H1 (cell line): ENCODE measurements at regions not wholly inside any gene's neighbourhood (a gene's known extent, or its start where the extent isn't known, plus 50 kb on each side); places are given as distances from the start of the nearest gene placed in this dataset.

Source experiments
- CTCF ChIA-PET: fragments of 300-600 bp; sonication (Branson Sonifier 250); formaldehyde crosslinking; loops from one replicate; lab custom pipeline; 2021; ENCODE audit not compliant: partially characterized antibody; lab: Charles Lee
- POLR2A ChIA-PET: fragments of 300-600 bp; sonication (Branson Sonifier 250); formaldehyde crosslinking; loops from one replicate; lab custom pipeline; 2021; ENCODE audit warnings: inconsistent platforms; ENCODE audit not compliant: partially characterized antibody; lab: Charles Lee
- DNase-seq, 2 experiments: peaks; one replicate each; pipeline versions ENCODE4 v3.0.0 to v3.0.0-alpha.2; 2010 to 2022; ENCODE audit warnings: low spot score in 2 of 2, low read depth in 1 of 2, mixed read lengths in 1 of 2
- FAIRE-seq: peaks from 2 replicates; lab custom pipeline; 2011; peaks lifted over from hg19 to GRCh38; lab: Jason Lieb, UNC
- H2AFZ ChIP-seq: 2 replicates; pipeline ENCODE4 v1.8.1; 2012; ENCODE audit warnings: low read length, inconsistent platforms
- H2AK5ac ChIP-seq: 2 replicates; pipeline ENCODE4 v1.6.1; 2013; ENCODE audit warnings: low read depth, low read length
- H2BK120ac ChIP-seq: replicated peaks from 2 replicates; pipeline ENCODE3; 2013; ENCODE audit warnings: low read depth, low read length, inconsistent platforms
- H2BK12ac ChIP-seq: 2 replicates; pipeline ENCODE4 v1.6.1; 2013; ENCODE audit warnings: low read depth, low read length
- H2BK15ac ChIP-seq: 2 replicates; pipeline ENCODE4 v1.6.1; 2013; ENCODE audit warnings: low read length
- H2BK20ac ChIP-seq: 2 replicates; pipeline ENCODE4 v1.6.1; 2013; ENCODE audit warnings: low read length
- H2BK5ac ChIP-seq: 2 replicates; pipeline ENCODE4 v1.6.1; 2013; ENCODE audit warnings: low read depth, low read length
- H3K14ac ChIP-seq: 2 replicates; pipeline ENCODE4 v1.6.1; 2013; ENCODE audit warnings: inconsistent platforms; ENCODE audit not compliant: insufficient read length
- H3K18ac ChIP-seq: 2 replicates; pipeline ENCODE4 v1.6.1; 2013; ENCODE audit warnings: low read length; ENCODE audit errors: extremely low read depth
- H3K23ac ChIP-seq: 2 replicates; pipeline ENCODE4 v1.6.1; 2013; ENCODE audit warnings: inconsistent platforms; ENCODE audit not compliant: insufficient read length
- H3K23me2 ChIP-seq: 2 replicates; pipeline ENCODE4 v1.6.1; 2013; ENCODE audit warnings: low read depth, low read length
- H3K27ac ChIP-seq: 2 replicates; pipeline ENCODE4 v1.6.1; 2011; ENCODE audit warnings: low read depth, low read length, inconsistent platforms
- H3K27me3 ChIP-seq, 4 experiments: replicated peaks in 1 of 4; 1 replicate in 1 of 4; 2 replicates in 3 of 4; pipeline versions ENCODE4 v1.6.1 to v1.8.1; 2011 to 2013; ENCODE audit warnings: low read length in 3 of 4, mild to moderate bottlenecking in 3 of 4, inconsistent platforms in 2 of 4, mixed read lengths in 2 of 4, moderate library complexity in 1 of 4; ENCODE audit not compliant: control insufficient read depth in 3 of 4, insufficient read depth in 3 of 4; ENCODE audit errors: extremely low read depth in 1 of 4
- H3K36me3 ChIP-seq, 4 experiments: 2 replicates each; pipeline versions ENCODE4 v1.6.1 to v1.8.1; 2011 to 2013; ENCODE audit warnings: mild to moderate bottlenecking in 4 of 4, low read length in 3 of 4, moderate library complexity in 2 of 4, control low read depth in 1 of 4, inconsistent platforms in 1 of 4; ENCODE audit not compliant: insufficient read depth in 4 of 4, control insufficient read depth in 2 of 4
- H3K4ac ChIP-seq: replicated peaks from 2 replicates; pipeline ENCODE3; 2013; ENCODE audit warnings: low read length, low read depth, mixed read lengths, inconsistent platforms; ENCODE audit not compliant: insufficient read length
- H3K4me1 ChIP-seq, 4 experiments: replicated peaks in 1 of 4; 1 replicate in 1 of 4; 2 replicates in 3 of 4; pipeline versions ENCODE4 v1.6.1 to v1.8.1; 2011 to 2013; ENCODE audit warnings: low read length in 3 of 4, inconsistent platforms in 2 of 4, mixed read lengths in 1 of 4; ENCODE audit not compliant: insufficient read depth in 4 of 4, control insufficient read depth in 3 of 4
- H3K4me2 ChIP-seq, 2 experiments: 2 replicates each; pipeline versions ENCODE4 v1.6.1 to v1.8.1; 2011 to 2013; ENCODE audit warnings: low read depth in 2 of 2, low read length in 2 of 2, control low read depth in 1 of 2, inconsistent platforms in 1 of 2, mild to moderate bottlenecking in 1 of 2; ENCODE audit not compliant: insufficient read depth in 1 of 2
- H3K4me3 ChIP-seq, 4 experiments: fragments of 200-600, 300-600 bp in 1 of 4; sonication (generic), shearing (Covaris generic), sonication (Bioruptor Twin) in 1 of 4; 2 replicates each; pipeline versions ENCODE4 v1.5.1 to v1.8.1; 2011 to 2016; ENCODE audit warnings: low read length in 4 of 4, low read depth in 3 of 4, control low read depth in 2 of 4, inconsistent platforms in 2 of 4, mild to moderate bottlenecking in 2 of 4, mixed read lengths in 1 of 4, moderate library complexity in 1 of 4; ENCODE audit not compliant: insufficient read depth in 2 of 4; ENCODE audit errors: extremely low read depth in 1 of 4
- H3K56ac ChIP-seq: replicated peaks from 2 replicates; pipeline ENCODE3; 2013; ENCODE audit warnings: low read depth, mild to moderate bottlenecking, mixed read lengths, low read length, inconsistent platforms; ENCODE audit not compliant: insufficient read length
- H3K79me1 ChIP-seq: 2 replicates; pipeline ENCODE4 v1.6.1; 2013; ENCODE audit warnings: low read depth, low read length, control low read depth
- H3K79me2 ChIP-seq, 2 experiments: 2 replicates each; pipeline versions ENCODE4 v1.6.1 to v1.8.1; 2012 to 2013; ENCODE audit warnings: low read length in 2 of 2, mild to moderate bottlenecking in 2 of 2, inconsistent platforms in 1 of 2; ENCODE audit not compliant: insufficient read depth in 2 of 2, control insufficient read depth in 1 of 2
- H3K9ac ChIP-seq, 4 experiments: replicated peaks in 1 of 4; 1 replicate in 1 of 4; 2 replicates in 3 of 4; pipeline versions ENCODE4 v1.6.1 to v1.8.1; 2011 to 2013; ENCODE audit warnings: low read depth in 3 of 4, low read length in 3 of 4, control low read depth in 2 of 4, mild to moderate bottlenecking in 2 of 4, moderate library complexity in 2 of 4, inconsistent platforms in 1 of 4; ENCODE audit errors: extremely low read depth in 1 of 4
- H3K9me3 ChIP-seq, 2 experiments: 2 replicates each; pipeline versions ENCODE4 v1.6.1 to v1.8.1; 2012 to 2013; ENCODE audit warnings: mild to moderate bottlenecking in 2 of 2, moderate library complexity in 2 of 2, control low read depth in 1 of 2, inconsistent platforms in 1 of 2, low read depth in 1 of 2, low read length in 1 of 2, mixed read lengths in 1 of 2; ENCODE audit not compliant: insufficient read depth in 2 of 2
- H4K20me1 ChIP-seq, 2 experiments: replicated peaks in 1 of 2; 2 replicates each; pipeline versions ENCODE3 to v1.8.1; 2011 to 2013; ENCODE audit warnings: inconsistent platforms in 2 of 2, low read length in 2 of 2, mild to moderate bottlenecking in 1 of 2; ENCODE audit not compliant: insufficient read depth in 2 of 2, control insufficient read depth in 1 of 2
- H4K5ac ChIP-seq: 2 replicates; pipeline ENCODE4 v1.6.1; 2013; ENCODE audit warnings: low read length, low read depth, mixed read lengths, inconsistent platforms; ENCODE audit not compliant: insufficient read length
- H4K8ac ChIP-seq: 2 replicates; pipeline ENCODE4 v1.8.0; 2013; ENCODE audit warnings: mild to moderate bottlenecking, moderate library complexity, low read length, inconsistent platforms; ENCODE audit not compliant: insufficient read depth; ENCODE audit errors: extremely low read depth
- H4K91ac ChIP-seq: replicated peaks from 2 replicates; pipeline ENCODE3; 2013; ENCODE audit warnings: low read length, mixed read lengths, inconsistent platforms; ENCODE audit not compliant: insufficient read length
- KDM5A ChIP-seq: fragments of 200-600 bp; IDR thresholded peaks from 2 replicates; pipeline ENCODE4 v1.7.1; 2012; ENCODE audit warnings: mild to moderate bottlenecking, low read length, inconsistent platforms, mixed read lengths
- WGBS, 2 experiments: shearing (Covaris generic) in 1 of 2; methylation state at CpG; one replicate each; pipeline versions ENCODE4 v1.1.6 to v1.1.7; 2013 to 2015; ENCODE audit warnings: low lambda C conversion rate in 2 of 2, mixed read lengths in 2 of 2, inconsistent platforms in 1 of 2, low coverage in 1 of 2, missing lambda C conversion rate in 1 of 2; ENCODE audit not compliant: insufficient replicate concordance in 2 of 2, insufficient coverage in 1 of 2, insufficient read length in 1 of 2; ENCODE audit errors: extremely low coverage in 1 of 2, missing lambda C conversion rate in 1 of 2; 5-methylcytosine and 5-hydroxymethylcytosine counted together

- Histone ChIP-seq H3K4me2 (no peak overlapping the region), H3K9me3 (no peaks in the 10 kb centered on the region), H3K36me3 (no peaks in the 10 kb centered on the region), H3K4ac (no peak overlapping the region), H3K18ac (no peak overlapping the region), H2BK20ac (no peak overlapping the region), H3K23me2 (no peaks in the 10 kb centered on the region), H3K79me2 (no peaks in the 10 kb centered on the region), H3K14ac (no peak overlapping the region), H3K79me1 (no peaks in the 10 kb centered on the region), H4K5ac (no peak overlapping the region), H2BK120ac (no peak overlapping the region), H3K4me3 (no peak overlapping the region), H3K27me3 (no peaks in the 10 kb centered on the region), H2AFZ (no peak overlapping the region; the same call in 1 of the 2 replicates), H4K20me1 (no peaks in the 10 kb centered on the region), H3K4me1 (peaks cover 0 to 2% (median 0%) of the 10 kb centered on the region in 4 experiments; a peak in 1 of 7 replicates), H2BK12ac (no peak overlapping the region), H3K9ac (no peak overlapping the region), H3K56ac (no peak overlapping the region), H2BK5ac (no peak overlapping the region), H3K27ac (no peak overlapping the region), H2BK15ac (no peak overlapping the region), H4K91ac (no peak overlapping the region), H2AK5ac (no peak overlapping the region), H4K8ac (no peak overlapping the region), H3K23ac (no peak overlapping the region)
- ChIA-PET CTCF (interaction anchor here (0.6 to 6.2 kb wide), 9 partner anchors 12 to 1488 kb away, joined by 3 to 37 read pairs (median 3); no protein-coding TSS in a partner anchor), POLR2A (no interaction called here)
- TF ChIP-seq KDM5A, result no peak
- WGBS, 2 experiments, result 91% methylated on average over 5 of the region's 5 CpGs; no CpG with 5 or more reads in 1 of the 2 experiments
- FAIRE-seq (no peak), DNase-seq (no peak)
Measured at GRCh38 chr21:28338701-28339305, 653.9 kb downstream of the LTN1 start.
